Activated CD4-positive, CD25-positive, alpha-beta regulatory T cell treated with anti-CD3 and anti-CD28 coated beads, Interleukin-2, amount 50 U/mL, for 24 hours (primary cell): ENCODE measurements at regions not wholly inside any gene's neighbourhood (a gene's known extent, or its start where the extent isn't known, plus 50 kb on each side); places are given as distances from the start of the nearest gene placed in this dataset.
"Not testable (repeated sequence)": the region's sequence is repeated elsewhere in the genome, so short reads cannot be mapped to it uniquely, and the experiment has no call there.

ENCODE experiments used
- ATAC-seq, 2 donors: fragments of 150-1000 bp; cut with Tn5 transposase; one replicate each; pipeline ENCODE4 v1.10.0; 2021; ENCODE audit warnings: mild to moderate bottlenecking in 1 of 2, moderate library complexity in 1 of 2

GRCh38 chr5:124502551-124502950 is 243.9 kb downstream of the ZNF608 start:
- no peak for ATAC-seq

- ATAC-seq = not testable (repeated sequence)
Measured at GRCh38 chr5:124499818-124500217, 246.6 kb downstream of the ZNF608 start.

- not testable (repeated sequence) for ATAC-seq
Measured at GRCh38 chr5:124496968-124497367, 249.5 kb downstream of the ZNF608 start.

- ATAC-seq = no peak
Measured at GRCh38 chr5:124494540-124495116, 251.8 kb downstream of the ZNF608 start.

- no peak for ATAC-seq
Measured at GRCh38 chr5:124492444-124493224, 253.8 kb downstream of the ZNF608 start.

- ATAC-seq = not testable (repeated sequence)
Measured at GRCh38 chr5:124490315-124490714, 256.1 kb downstream of the ZNF608 start.

GRCh38 chr5:124481419-124481818 is 265.0 kb downstream of the ZNF608 start:
- ATAC-seq = no peak

GRCh38 chr5:124480964-124481363 is 265.5 kb downstream of the ZNF608 start:
- ATAC-seq = no peak

GRCh38 chr5:124480022-124480421 is 266.4 kb downstream of the ZNF608 start:
- ATAC-seq = no peak

- no peak for ATAC-seq
Measured at GRCh38 chr5:124478264-124478663, 268.2 kb downstream of the ZNF608 start.

GRCh38 chr5:124477577-124477976 is 268.9 kb downstream of the ZNF608 start:
- ATAC-seq = no peak

- no peak for ATAC-seq
Measured at GRCh38 chr5:124477062-124477461, 269.4 kb downstream of the ZNF608 start.

GRCh38 chr5:124474528-124475215 is 271.8 kb downstream of the ZNF608 start:
- no peak for ATAC-seq

GRCh38 chr5:124468671-124469411 is 277.6 kb downstream of the ZNF608 start:
- ATAC-seq = no peak

- ATAC-seq = no peak
Measured at GRCh38 chr5:124467745-124468144, 278.7 kb downstream of the ZNF608 start.

- ATAC-seq = no peak
Measured at GRCh38 chr5:124466011-124466410, 280.4 kb downstream of the ZNF608 start.

GRCh38 chr5:124463851-124464250 is 282.6 kb downstream of the ZNF608 start:
- no peak for ATAC-seq

GRCh38 chr5:124462751-124463150 is 283.7 kb downstream of the ZNF608 start:
- no peak for ATAC-seq

GRCh38 chr5:124461941-124462340 is 284.5 kb downstream of the ZNF608 start:
- no peak for ATAC-seq

GRCh38 chr5:124461157-124461556 is 285.3 kb downstream of the ZNF608 start:
- ATAC-seq = no peak

GRCh38 chr5:124460642-124461041 is 285.8 kb downstream of the ZNF608 start:
- no peak for ATAC-seq

- no peak for ATAC-seq
Measured at GRCh38 chr5:124459984-124460383, 286.5 kb downstream of the ZNF608 start.

GRCh38 chr5:124457901-124458300 is 288.5 kb downstream of the ZNF608 start:
- no peak for ATAC-seq
